Gastroesophageal sphincter (tissue), 3 donors: ENCODE measurements at regions not wholly inside any gene's neighbourhood (a gene's known extent, or its start where the extent isn't known, plus 50 kb on each side); places are given as distances from the start of the nearest gene placed in this dataset.

Experiments
- CTCF ChIP-seq, 4 experiments: fragments of 200-600 bp in 2 of 4; fragments of 450-650 bp in 2 of 4; sonication (generic) in 1 of 4; IDR thresholded peaks; one replicate each; pipeline ENCODE4 v1.5.1; 2017 to 2019; ENCODE audit warnings: antibody characterized with exemption in 4 of 4, mild to moderate bottlenecking in 2 of 4, moderate library complexity in 2 of 4
- EP300 ChIP-seq: sonication (generic); formaldehyde crosslinking; IDR thresholded peaks from one replicate; pipeline ENCODE4 v1.6.1; 2017; ENCODE audit warnings: antibody characterized with exemption, mild to moderate bottlenecking
- POLR2A ChIP-seq, 2 donors: fragments of 450-650 bp; IDR thresholded peaks; one replicate each; pipeline ENCODE4 v1.6.1; 2017; ENCODE audit warnings: antibody characterized with exemption in 2 of 2, mild to moderate bottlenecking in 2 of 2, moderate library complexity in 1 of 2
- POLR2AphosphoS5 ChIP-seq: sonication (generic); formaldehyde crosslinking; IDR thresholded peaks from one replicate; pipeline ENCODE4 v1.6.1; 2017; ENCODE audit warnings: antibody characterized with exemption

GRCh38 chr13:40053401-40053800 lies 397.9 kb downstream of the COG6 start:
- no peak for TF ChIP-seq POLR2A (IDR thresholded peaks at IDR 0.05)
- no peak for TF ChIP-seq CTCF (IDR thresholded peaks at IDR 0.05)
- no peak for TF ChIP-seq EP300
- TF ChIP-seq POLR2AphosphoS5, result no peak
